GM12891 (cell line): ENCODE measurements at regions not wholly inside any gene's neighbourhood (a gene's known extent, or its start where the extent isn't known, plus 50 kb on each side); places are given as distances from the start of the nearest gene placed in this dataset.

ENCODE experiments used
- PAX5 ChIP-seq: IDR thresholded peaks from 2 replicates; pipeline ENCODE4 v1.6.1; 2011; ENCODE audit warnings: low read length, moderate library complexity, mild to moderate bottlenecking; ENCODE audit not compliant: insufficient read depth, severe bottlenecking
- POLR2A ChIP-seq: IDR thresholded peaks from 2 replicates; pipeline ENCODE4 v1.6.1; 2011; ENCODE audit warnings: low read depth, low read length, control low read depth
- POLR2AphosphoS5 ChIP-seq: IDR thresholded peaks from 2 replicates; pipeline ENCODE4 v1.6.1; 2011; ENCODE audit warnings: low read depth, low read length, control low read depth
- POU2F2 ChIP-seq: IDR thresholded peaks from 2 replicates; pipeline ENCODE4 v1.6.1; 2011; ENCODE audit warnings: low read depth, mild to moderate bottlenecking, control low read depth, low read length, moderate library complexity
- SPI1 ChIP-seq: IDR thresholded peaks from 2 replicates; pipeline ENCODE4 v1.6.1; 2011; ENCODE audit warnings: low read depth, low read length, control low read depth
- TAF1 ChIP-seq: IDR thresholded peaks from 2 replicates; pipeline ENCODE4 v1.6.1; 2011; ENCODE audit warnings: low read depth, low read length, control low read depth

- TF ChIP-seq POLR2A (no peak), PAX5 (no peak), POLR2AphosphoS5 (no peak), SPI1 (no peak), TAF1 (no peak), POU2F2 (no peak)
Measured at GRCh38 chr6:22208026-22208425, 88.8 kb downstream of the PRL start.
